ENCODE measurements at regions not wholly inside any gene's neighbourhood (a gene's known extent, or its start where the extent isn't known, plus 50 kb on each side); places are given as distances from the start of the nearest gene placed in this dataset.

- no peak for DNase-seq (ENCODE audit: low spot score in 2 of 2)
- 85 to 90% methylated on average over 3 of the region's 3 CpGs for WGBS, 2 donors
- intact Hi-C loops (cut with DNase I; ENCODE audit: low total_unique reads) = no loop called here
- H3K4me3 ChIP-seq (ENCODE audit: low read depth, poor library complexity, severe bottlenecking) = no peak overlapping the region
- TF ChIP-seq, protein P1, sequence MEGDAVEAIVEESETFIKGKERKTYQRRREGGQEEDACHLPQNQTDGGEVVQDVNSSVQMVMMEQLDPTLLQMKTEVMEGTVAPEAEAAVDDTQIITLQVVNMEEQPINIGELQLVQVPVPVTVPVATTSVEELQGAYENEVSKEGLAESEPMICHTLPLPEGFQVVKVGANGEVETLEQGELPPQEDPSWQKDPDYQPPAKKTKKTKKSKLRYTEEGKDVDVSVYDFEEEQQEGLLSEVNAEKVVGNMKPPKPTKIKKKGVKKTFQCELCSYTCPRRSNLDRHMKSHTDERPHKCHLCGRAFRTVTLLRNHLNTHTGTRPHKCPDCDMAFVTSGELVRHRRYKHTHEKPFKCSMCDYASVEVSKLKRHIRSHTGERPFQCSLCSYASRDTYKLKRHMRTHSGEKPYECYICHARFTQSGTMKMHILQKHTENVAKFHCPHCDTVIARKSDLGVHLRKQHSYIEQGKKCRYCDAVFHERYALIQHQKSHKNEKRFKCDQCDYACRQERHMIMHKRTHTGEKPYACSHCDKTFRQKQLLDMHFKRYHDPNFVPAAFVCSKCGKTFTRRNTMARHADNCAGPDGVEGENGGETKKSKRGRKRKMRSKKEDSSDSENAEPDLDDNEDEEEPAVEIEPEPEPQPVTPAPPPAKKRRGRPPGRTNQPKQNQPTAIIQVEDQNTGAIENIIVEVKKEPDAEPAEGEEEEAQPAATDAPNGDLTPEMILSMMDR (IDR thresholded peaks at IDR 0.05) = no peak
- TF ChIP-seq POLR2A (IDR thresholded peaks at IDR 0.05) = no peak
Observed at GRCh38 chr18:42159146-42159545, 204.1 kb downstream of the PIK3C3 start.

- WGBS, 2 donors = 86 to 87% methylated on average over 1 of the region's 1 CpG
- DNase-seq (ENCODE audit: low spot score in 2 of 2) = no peak
- no peak overlapping the region for H3K4me3 ChIP-seq (ENCODE audit: low read depth, poor library complexity, severe bottlenecking)
- TF ChIP-seq, protein P1 (IDR thresholded peaks at IDR 0.05) = no peak
- TF ChIP-seq POLR2A (IDR thresholded peaks at IDR 0.05) = no peak
- intact Hi-C loops (cut with DNase I; ENCODE audit: low total_unique reads) = no loop called here
Observed at GRCh38 chr18:42163321-42163720, 208.3 kb downstream of the PIK3C3 start.

GRCh38 chr18:42164556-42164955, 209.5 kb downstream of the PIK3C3 start:
- intact Hi-C loops (cut with DNase I; ENCODE audit: low total_unique reads) = no loop called here
- no peak overlapping the region for H3K4me3 ChIP-seq (ENCODE audit: low read depth, poor library complexity, severe bottlenecking)
- 80 to 96% methylated on average over 1 of the region's 1 CpG for WGBS, 2 donors
- DNase-seq (ENCODE audit: low spot score in 2 of 2) = no peak
- no peak for TF ChIP-seq POLR2A (IDR thresholded peaks at IDR 0.05)
- TF ChIP-seq, protein P1 (IDR thresholded peaks at IDR 0.05) = no peak

GRCh38 chr18:42165922-42166513, 211.0 kb downstream of the PIK3C3 start:
- no peak for DNase-seq (ENCODE audit: low spot score in 2 of 2)
- no peak for TF ChIP-seq POLR2A (IDR thresholded peaks at IDR 0.05)
- TF ChIP-seq, protein P1 (IDR thresholded peaks at IDR 0.05) = no peak
- 14 to 17% methylated on average over 1 of the region's 1 CpG for WGBS, 2 donors
- intact Hi-C loops (cut with DNase I; ENCODE audit: low total_unique reads) = no loop called here
- H3K4me3 ChIP-seq (ENCODE audit: low read depth, poor library complexity, severe bottlenecking) = no peak overlapping the region

DNA sequence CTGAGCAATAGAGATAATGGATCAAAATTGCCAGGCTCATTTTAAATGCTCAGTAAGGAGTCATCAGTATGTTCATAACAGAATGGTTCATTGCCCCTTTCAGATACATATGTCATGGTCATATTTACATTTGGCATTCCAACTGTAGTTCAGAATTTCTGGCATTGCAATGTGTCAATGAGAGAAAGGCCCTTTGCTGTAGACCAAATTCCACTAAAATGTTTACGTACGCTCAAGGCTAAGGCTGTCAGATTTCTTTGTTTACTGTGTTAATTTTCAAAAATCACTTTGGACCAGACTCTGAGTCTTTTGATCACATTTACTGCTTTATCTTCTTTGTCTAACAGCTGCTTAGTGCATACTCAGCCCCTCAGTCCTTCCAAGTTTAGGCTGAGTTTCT, 213.5 kb downstream of the PIK3C3 start:
- no peak overlapping the region for H3K4me3 ChIP-seq (ENCODE audit: low read depth, poor library complexity, severe bottlenecking)
- TF ChIP-seq POLR2A (IDR thresholded peaks at IDR 0.05) = no peak
- TF ChIP-seq, protein P1 (IDR thresholded peaks at IDR 0.05) = no peak
- DNase-seq (ENCODE audit: low spot score in 2 of 2) = no peak
- WGBS, 2 donors = 89 to 99% methylated on average over 2 of the region's 2 CpGs
- intact Hi-C loops (cut with DNase I; ENCODE audit: low total_unique reads) = no loop called here

DNA sequence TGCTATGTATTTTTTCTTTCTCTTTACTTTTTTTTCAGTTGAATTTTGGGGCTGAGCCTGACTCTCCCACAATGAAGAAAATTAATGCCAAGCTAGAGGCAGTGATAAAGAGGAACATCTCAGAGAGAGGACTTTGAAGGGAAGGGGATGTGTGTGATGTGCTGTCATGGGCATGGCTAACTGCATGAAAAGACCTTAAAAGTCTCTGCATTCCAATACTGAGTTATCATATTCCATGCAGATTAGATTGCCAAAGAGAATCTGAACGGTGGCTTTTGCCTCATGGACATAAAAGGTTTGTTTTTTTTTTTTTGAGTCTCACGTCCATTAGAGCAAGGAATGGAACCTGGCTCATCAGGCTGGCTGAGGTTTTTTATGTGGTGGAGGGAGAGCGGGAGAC, 213.9 kb downstream of the PIK3C3 start:
- 51 to 72% methylated on average over 3 of the region's 3 CpGs for WGBS, 2 donors
- DNase-seq (ENCODE audit: low spot score in 2 of 2) = no peak
- no peak overlapping the region for H3K4me3 ChIP-seq (ENCODE audit: low read depth, poor library complexity, severe bottlenecking)
- intact Hi-C loops (cut with DNase I; ENCODE audit: low total_unique reads) = no loop called here
- TF ChIP-seq, protein P1 (IDR thresholded peaks at IDR 0.05) = no peak
- no peak for TF ChIP-seq POLR2A (IDR thresholded peaks at IDR 0.05)
